A549 (cell line): ENCODE measurements at regions not wholly inside any gene's neighbourhood (a gene's known extent, or its start where the extent isn't known, plus 50 kb on each side); places are given as distances from the start of the nearest gene placed in this dataset.

ENCODE experiments used
- ATAC-seq, 2 experiments: fragments of 200-7000 bp in 1 of 2; fragments of >200 bp in 1 of 2; cut with Nextera tagmentation in 1 of 2; cut with Tn5 transposase in 1 of 2; 3 replicates each; pipeline versions ENCODE4 v1.8.0 to v1.9.1; 2018 to 2020; ENCODE audit warnings: mild to moderate bottlenecking in 1 of 2, moderate library complexity in 1 of 2
- CTCF ChIA-PET: fragments of 300-600 bp; sonication (Branson Sonifier 250); formaldehyde crosslinking; extraction: SDS; loops from one replicate; lab custom pipeline; 2021; ENCODE audit warnings: antibody characterized with exemption, inconsistent platforms; lab: Yijun Ruan, JAX
- POLR2A ChIA-PET: fragments of 350-600 bp; formaldehyde crosslinking; extraction: SDS; loops from one replicate; lab custom pipeline; 2021; ENCODE audit warnings: antibody characterized with exemption, inconsistent platforms; lab: Yijun Ruan, JAX
- DNase-seq, 2 experiments: peaks; one replicate each; pipeline versions ENCODE4 v3.0.0 to v3.0.0-alpha.2; 2011 to 2016; ENCODE audit warnings: low read depth in 1 of 2, low spot score in 1 of 2
- FAIRE-seq: peaks from 2 replicates; lab custom pipeline; 2011; peaks lifted over from hg19 to GRCh38; lab: Jason Lieb, UNC
- H3K27ac ChIP-seq, 2 experiments: fragments of >200 bp; sonication (Bioruptor Twin); formaldehyde crosslinking; 3 replicates each; pipeline ENCODE4 v1.5.1; 2016 to 2017
- H3K4me1 ChIP-seq: fragments of >200 bp; sonication (Bioruptor Twin); formaldehyde crosslinking; 3 replicates; pipeline ENCODE4 v1.6.1; 2016
- H3K4me2 ChIP-seq: fragments of >200 bp; sonication (Bioruptor Twin); formaldehyde crosslinking; 3 replicates; pipeline ENCODE4 v1.6.1; 2016
- H3K4me3 ChIP-seq: fragments of >200 bp; sonication (Bioruptor Twin); formaldehyde crosslinking; 3 replicates; pipeline ENCODE4 v1.5.1; 2016
- H3K9me3 ChIP-seq: fragments of >200 bp; sonication (Bioruptor Twin); formaldehyde crosslinking; 3 replicates; pipeline ENCODE4 v1.6.1; 2016
- CEBPB ChIP-seq, 2 experiments: fragments of >200 bp in 1 of 2; sonication (Bioruptor Twin) in 1 of 2; formaldehyde crosslinking in 1 of 2; IDR thresholded peaks; 2 replicates each; pipeline ENCODE4 v1.6.1; 2012 to 2016
- CHD2 ChIP-seq: fragments of 150-350 bp; IDR thresholded peaks from 2 replicates; pipeline ENCODE4 v1.6.1; 2014; ENCODE audit warnings: low read length; ENCODE audit not compliant: partially characterized antibody
- E2F6 ChIP-seq: IDR thresholded peaks from 2 replicates; pipeline ENCODE4 v1.6.1; 2012; ENCODE audit warnings: low read depth, borderline replicate concordance
- EHMT2 ChIP-seq: fragments of 200-600 bp; sonication (generic); IDR thresholded peaks from 2 replicates; pipeline ENCODE4 v1.6.1; 2016; ENCODE audit warnings: antibody characterized with exemption, low read depth, mild to moderate bottlenecking, moderate library complexity
- EP300 ChIP-seq, 2 experiments: fragments of >200 bp; sonication (Bioruptor Twin); formaldehyde crosslinking; IDR thresholded peaks; 2 replicates in 1 of 2; 3 replicates in 1 of 2; pipeline ENCODE4 v1.6.1; 2016 to 2017
- ESRRA ChIP-seq: fragments of 150-350 bp; IDR thresholded peaks from 2 replicates; pipeline ENCODE4 v1.6.1; 2014; ENCODE audit warnings: mild to moderate bottlenecking, low read length, borderline replicate concordance
- FOSB ChIP-seq: fragments of 250-450 bp; sonication (Bioruptor Pico); IDR thresholded peaks from 2 replicates; pipeline ENCODE4 v1.5.0; 2020; ENCODE audit warnings: mild to moderate bottlenecking, moderate library complexity
- HDAC2 ChIP-seq: fragments of 200-600 bp; sonication (generic); IDR thresholded peaks from 2 replicates; pipeline ENCODE4 v1.6.1; 2016
- HOXA7 ChIP-seq: fragments of 250-450 bp; sonication (Bioruptor Pico); IDR thresholded peaks from 2 replicates; pipeline ENCODE4 v1.5.0; 2020; ENCODE audit warnings: mild to moderate bottlenecking, moderate library complexity
- HOXB13 ChIP-seq: fragments of 250-450 bp; sonication (Bioruptor Pico); IDR thresholded peaks from 2 replicates; pipeline ENCODE4 v1.5.0; 2020; ENCODE audit warnings: low read depth, mild to moderate bottlenecking, moderate library complexity
- MYC ChIP-seq: IDR thresholded peaks from 2 replicates; pipeline ENCODE4 v1.6.1; 2012; ENCODE audit warnings: mild to moderate bottlenecking, inconsistent platforms, low read length, improper control_type of control experiment, borderline replicate concordance
- NPAS2 ChIP-seq: fragments of 250-450 bp; sonication (Bioruptor Pico); IDR thresholded peaks from 2 replicates; pipeline ENCODE4 v1.8.0; 2022; ENCODE audit warnings: mild to moderate bottlenecking, moderate library complexity, borderline replicate concordance
- POLR2AphosphoS2 ChIP-seq: conservative IDR thresholded peaks from 2 replicates; pipeline ENCODE4 v1.6.1; 2012; ENCODE audit warnings: low read length, improper control_type of control experiment, inconsistent platforms
- RAD21 ChIP-seq, 2 experiments: fragments of >200 bp in 1 of 2; sonication (Bioruptor Twin) in 1 of 2; formaldehyde crosslinking in 1 of 2; IDR thresholded peaks in 1 of 2; conservative IDR thresholded peaks in 1 of 2; 2 replicates in 1 of 2; 3 replicates in 1 of 2; pipeline ENCODE4 v1.6.1; 2012 to 2018; ENCODE audit warnings: inconsistent platforms in 1 of 2
- RARB ChIP-seq: fragments of 250-450 bp; sonication (Bioruptor Pico); IDR thresholded peaks from 2 replicates; pipeline ENCODE4 v1.8.0; 2021; ENCODE audit warnings: mild to moderate bottlenecking, moderate library complexity
- RNF2 ChIP-seq: fragments of 200-600 bp; sonication (generic); IDR thresholded peaks from 2 replicates; pipeline ENCODE4 v1.6.1; 2016; ENCODE audit warnings: low read depth, mild to moderate bottlenecking, antibody characterized with exemption, moderate library complexity, borderline replicate concordance
- TFCP2L1 ChIP-seq: fragments of 250-450 bp; sonication (Bioruptor Pico); IDR thresholded peaks from 2 replicates; pipeline ENCODE4 v1.5.0; 2021; ENCODE audit warnings: mild to moderate bottlenecking
- TP53 ChIP-seq: fragments of 250-450 bp; sonication (Bioruptor Pico); IDR thresholded peaks from 2 replicates; pipeline ENCODE4 v1.5.0; 2021; ENCODE audit warnings: mild to moderate bottlenecking, moderate library complexity
- USF2 ChIP-seq: fragments of 450-650 bp; IDR thresholded peaks from 2 replicates; pipeline ENCODE4 v1.6.1; 2014; ENCODE audit warnings: antibody characterized with exemption
- ZNF302 ChIP-seq: fragments of 250-450 bp; sonication (Bioruptor Pico); IDR thresholded peaks from 2 replicates; pipeline ENCODE4 v1.9.0; 2021; ENCODE audit warnings: inconsistent platforms, mild to moderate bottlenecking, moderate library complexity
- WGBS: methylation state at CpG from one replicate; pipeline ENCODE4 v1.1.6; 2017; ENCODE audit errors: missing lambda C conversion rate; 5-methylcytosine and 5-hydroxymethylcytosine counted together
- TF ChIP-seq, protein P1 (sequence below): fragments of 150-350 bp; IDR thresholded peaks from 2 replicates; pipeline ENCODE4 v1.6.1; 2014; ENCODE audit warnings: low read depth, mild to moderate bottlenecking, low read length
- TF ChIP-seq, protein P2 (sequence below): fragments of 250-450 bp; sonication (Bioruptor Pico); IDR thresholded peaks from 2 replicates; pipeline ENCODE4 v1.5.0; 2020; ENCODE audit warnings: low read depth, mild to moderate bottlenecking, moderate library complexity
- TF ChIP-seq, protein P3 (sequence below): fragments of 200-600 bp; sonication (generic); IDR thresholded peaks from 2 replicates; pipeline ENCODE4 v1.6.1; 2016; ENCODE audit warnings: antibody characterized with exemption, mild to moderate bottlenecking, moderate library complexity

DNA sequence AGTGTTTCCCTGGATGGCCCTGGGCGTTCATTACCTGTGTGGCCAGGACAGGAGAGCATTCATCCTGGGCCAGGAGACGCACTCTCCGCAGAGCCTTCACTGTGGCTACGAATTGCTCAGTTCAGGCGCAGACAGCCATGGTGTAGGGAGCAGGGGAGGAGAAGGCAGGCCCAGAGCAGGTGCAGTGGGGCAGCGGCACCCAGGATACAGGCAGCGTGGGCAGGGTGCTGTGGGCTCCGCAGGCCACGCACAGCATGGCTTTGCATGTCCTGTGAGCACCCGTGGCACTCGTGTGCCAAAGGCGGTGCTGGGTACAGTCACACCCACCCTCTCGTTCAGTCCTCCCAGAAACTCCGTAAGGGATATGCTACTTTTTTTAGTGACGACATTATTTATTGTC is 124.2 kb upstream of the B3GAT1 start (continued):
- TF ChIP-seq TFCP2L1 (CRISPR knock-in tag) (no peak), TP53 (CRISPR knock-in tag) (no peak), NPAS2 (CRISPR knock-in tag) (no peak)

DNA sequence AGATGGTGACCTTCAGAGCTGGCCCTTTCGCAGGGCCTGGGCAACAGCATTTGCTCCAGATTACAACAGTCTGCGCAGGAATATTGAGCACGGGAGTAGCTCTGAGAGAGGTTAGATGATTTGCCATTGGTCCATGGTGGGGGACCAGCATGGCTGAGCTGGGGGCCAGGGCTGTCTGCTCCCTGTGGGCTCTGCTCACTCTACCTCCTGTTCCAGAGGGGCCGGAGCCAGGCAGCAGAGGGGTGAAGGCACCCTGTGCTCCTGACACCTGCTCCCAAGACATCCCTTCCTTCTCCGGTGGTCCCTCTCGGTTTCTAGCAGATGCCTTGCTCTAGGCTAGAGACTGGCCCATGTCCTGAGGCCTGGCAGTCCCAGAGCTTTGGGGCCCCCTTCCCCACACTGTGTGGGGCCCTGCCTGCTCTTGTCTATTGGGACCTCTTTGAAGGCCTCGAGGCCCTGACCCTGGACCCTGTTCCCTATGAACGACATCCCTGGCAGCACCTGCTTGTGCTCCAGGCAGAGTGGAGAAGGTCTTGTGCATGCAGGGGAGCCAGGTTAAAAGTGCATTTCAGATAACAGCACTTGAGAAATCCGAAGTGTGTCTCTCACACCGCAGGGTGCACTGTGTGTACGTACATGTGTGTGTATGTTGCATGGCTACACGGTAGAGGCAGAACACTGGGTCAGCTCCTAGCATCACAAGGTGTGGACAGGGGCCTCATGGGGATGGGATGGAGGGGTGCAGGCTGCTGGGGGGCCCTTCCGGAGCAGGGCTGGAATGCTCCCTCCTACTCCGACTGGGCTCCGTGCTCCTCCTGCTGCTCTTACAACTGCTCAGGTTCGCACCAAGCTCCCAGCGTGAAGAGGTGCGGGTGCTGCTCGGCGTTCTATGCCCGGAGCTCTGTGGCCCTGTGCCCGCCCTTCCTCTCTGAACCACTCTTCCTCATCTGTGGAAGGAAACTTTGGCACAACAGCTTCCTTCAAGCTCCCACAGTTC is 123.3 kb upstream of the B3GAT1 start:
- Histone ChIP-seq H3K27ac (no peak overlapping the region), H3K4me2 (no peak overlapping the region), H3K4me3 (no peak overlapping the region), H3K4me1 (no peaks in the 10 kb centered on the region), H3K9me3 (no peaks in the 10 kb centered on the region)
- TF ChIP-seq HOXB13 (CRISPR knock-in tag) (no peak), EP300 (IDR thresholded peaks at IDR 0.05) (no peak), E2F6 (no peak), USF2 (no peak), CEBPB (IDR thresholded peaks at IDR 0.05) (no peak), ESRRA (no peak)
- TF ChIP-seq, protein P1, sequence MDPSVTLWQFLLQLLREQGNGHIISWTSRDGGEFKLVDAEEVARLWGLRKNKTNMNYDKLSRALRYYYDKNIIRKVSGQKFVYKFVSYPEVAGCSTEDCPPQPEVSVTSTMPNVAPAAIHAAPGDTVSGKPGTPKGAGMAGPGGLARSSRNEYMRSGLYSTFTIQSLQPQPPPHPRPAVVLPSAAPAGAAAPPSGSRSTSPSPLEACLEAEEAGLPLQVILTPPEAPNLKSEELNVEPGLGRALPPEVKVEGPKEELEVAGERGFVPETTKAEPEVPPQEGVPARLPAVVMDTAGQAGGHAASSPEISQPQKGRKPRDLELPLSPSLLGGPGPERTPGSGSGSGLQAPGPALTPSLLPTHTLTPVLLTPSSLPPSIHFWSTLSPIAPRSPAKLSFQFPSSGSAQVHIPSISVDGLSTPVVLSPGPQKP = no peak
- ATAC-seq (no peak), DNase-seq (no peak), FAIRE-seq (no peak)
- 14% methylated on average over 8 of the region's 22 CpGs for WGBS
- POLR2A ChIA-PET = no interaction called here
- CTCF ChIA-PET = no interaction called here

DNA sequence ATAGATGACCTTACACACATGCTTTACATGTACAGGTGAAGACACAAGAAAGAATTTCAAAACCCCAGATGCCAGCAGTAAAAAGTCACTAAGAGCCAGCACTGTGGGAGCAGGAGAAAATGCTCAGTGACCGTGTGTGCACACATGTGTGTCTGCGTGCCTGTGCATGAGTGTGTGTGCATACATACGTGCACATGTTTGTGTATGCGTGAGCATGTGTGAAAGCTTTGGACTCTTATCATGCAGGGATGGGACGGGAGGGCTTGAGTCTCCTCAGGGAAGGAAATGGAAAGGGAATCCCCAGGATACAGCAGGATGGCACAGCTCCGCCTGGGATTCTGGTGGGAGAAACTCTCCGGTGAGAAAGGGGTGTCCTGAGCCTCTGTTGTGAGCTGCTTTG is 121.5 kb upstream of the B3GAT1 start:
- no peaks in the 10 kb centered on the region for H3K9me3 ChIP-seq

More for the DNA sequence above, 121.5 kb upstream of the B3GAT1 start:
- H3K4me2 ChIP-seq = no peak overlapping the region
- 20% methylated on average over 7 of the region's 7 CpGs for WGBS
- ATAC-seq = no peak
- CTCF ChIA-PET = no interaction called here
- no peak for FAIRE-seq
- no peak for DNase-seq
- no peaks in the 10 kb centered on the region for H3K4me1 ChIP-seq
- POLR2A ChIA-PET = no interaction called here
- H3K27ac ChIP-seq = no peak overlapping the region
- TF ChIP-seq RARB (CRISPR knock-in tag) (no peak), HDAC2 (no peak), ZNF302 (CRISPR knock-in tag) (no peak), POLR2AphosphoS2 (no peak), RAD21 (conservative IDR thresholded peaks at IDR 0.05 in 1 of 2, IDR thresholded peaks at IDR 0.05 in 1 of 2) (no peak), EP300 (IDR thresholded peaks at IDR 0.05) (no peak), CHD2 (no peak), HOXA7 (CRISPR knock-in tag) (no peak), RNF2 (no peak), EHMT2 (no peak), HOXB13 (CRISPR knock-in tag) (no peak), FOSB (CRISPR knock-in tag) (no peak), MYC (no peak)
- TF ChIP-seq, protein P2, sequence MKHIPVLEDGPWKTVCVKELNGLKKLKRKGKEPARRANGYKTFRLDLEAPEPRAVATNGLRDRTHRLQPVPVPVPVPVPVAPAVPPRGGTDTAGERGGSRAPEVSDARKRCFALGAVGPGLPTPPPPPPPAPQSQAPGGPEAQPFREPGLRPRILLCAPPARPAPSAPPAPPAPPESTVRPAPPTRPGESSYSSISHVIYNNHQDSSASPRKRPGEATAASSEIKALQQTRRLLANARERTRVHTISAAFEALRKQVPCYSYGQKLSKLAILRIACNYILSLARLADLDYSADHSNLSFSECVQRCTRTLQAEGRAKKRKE = no peak
- TF ChIP-seq, protein P3, sequence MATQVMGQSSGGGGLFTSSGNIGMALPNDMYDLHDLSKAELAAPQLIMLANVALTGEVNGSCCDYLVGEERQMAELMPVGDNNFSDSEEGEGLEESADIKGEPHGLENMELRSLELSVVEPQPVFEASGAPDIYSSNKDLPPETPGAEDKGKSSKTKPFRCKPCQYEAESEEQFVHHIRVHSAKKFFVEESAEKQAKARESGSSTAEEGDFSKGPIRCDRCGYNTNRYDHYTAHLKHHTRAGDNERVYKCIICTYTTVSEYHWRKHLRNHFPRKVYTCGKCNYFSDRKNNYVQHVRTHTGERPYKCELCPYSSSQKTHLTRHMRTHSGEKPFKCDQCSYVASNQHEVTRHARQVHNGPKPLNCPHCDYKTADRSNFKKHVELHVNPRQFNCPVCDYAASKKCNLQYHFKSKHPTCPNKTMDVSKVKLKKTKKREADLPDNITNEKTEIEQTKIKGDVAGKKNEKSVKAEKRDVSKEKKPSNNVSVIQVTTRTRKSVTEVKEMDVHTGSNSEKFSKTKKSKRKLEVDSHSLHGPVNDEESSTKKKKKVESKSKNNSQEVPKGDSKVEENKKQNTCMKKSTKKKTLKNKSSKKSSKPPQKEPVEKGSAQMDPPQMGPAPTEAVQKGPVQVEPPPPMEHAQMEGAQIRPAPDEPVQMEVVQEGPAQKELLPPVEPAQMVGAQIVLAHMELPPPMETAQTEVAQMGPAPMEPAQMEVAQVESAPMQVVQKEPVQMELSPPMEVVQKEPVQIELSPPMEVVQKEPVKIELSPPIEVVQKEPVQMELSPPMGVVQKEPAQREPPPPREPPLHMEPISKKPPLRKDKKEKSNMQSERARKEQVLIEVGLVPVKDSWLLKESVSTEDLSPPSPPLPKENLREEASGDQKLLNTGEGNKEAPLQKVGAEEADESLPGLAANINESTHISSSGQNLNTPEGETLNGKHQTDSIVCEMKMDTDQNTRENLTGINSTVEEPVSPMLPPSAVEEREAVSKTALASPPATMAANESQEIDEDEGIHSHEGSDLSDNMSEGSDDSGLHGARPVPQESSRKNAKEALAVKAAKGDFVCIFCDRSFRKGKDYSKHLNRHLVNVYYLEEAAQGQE = no peak
- H3K4me3 ChIP-seq = no peak overlapping the region
